ENCODE measurements at regions not wholly inside any gene's neighbourhood (a gene's known extent, or its start where the extent isn't known, plus 50 kb on each side); places are given as distances from the start of the nearest gene placed in this dataset.

DNA sequence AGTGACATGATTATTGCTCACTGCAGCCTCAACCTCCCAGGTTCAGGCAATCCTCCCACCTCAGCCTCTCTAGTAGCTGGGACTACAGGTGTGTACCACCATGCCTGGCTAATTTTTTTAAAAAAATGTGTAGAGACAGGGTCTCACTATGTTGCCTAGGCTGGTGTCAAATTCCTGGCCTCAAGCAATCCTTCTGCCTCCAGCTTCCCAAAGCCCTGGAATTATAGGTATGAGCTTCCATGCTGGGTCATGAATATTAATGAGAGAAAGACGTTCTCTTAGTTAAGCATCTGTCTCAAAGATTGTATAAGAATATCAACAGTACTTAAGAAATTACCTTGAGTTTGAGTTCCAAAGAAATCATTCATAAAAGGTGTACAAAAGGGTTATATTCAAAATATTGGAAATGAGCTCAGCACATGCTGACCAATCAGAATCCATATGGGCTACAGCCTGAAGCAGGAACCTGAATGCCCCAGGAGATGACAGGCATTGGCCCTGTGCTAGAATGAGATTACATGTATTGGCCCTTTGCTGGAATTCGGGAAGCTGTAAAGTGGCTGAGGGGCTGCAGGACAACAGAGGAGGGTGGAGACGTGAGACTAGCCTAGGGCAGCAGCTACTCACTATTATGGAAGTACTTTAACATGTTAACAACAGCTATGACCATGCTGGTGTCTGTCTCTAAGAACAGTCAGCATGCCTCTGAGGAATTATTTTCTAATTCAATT, 157.0 kb upstream of the CPNE8 start (continued):
- no peak for TF ChIP-seq ZNF214 (tag by site-specific recombination; IDR thresholded peaks at IDR 0.05; ENCODE audit: borderline replicate concordance)

DNA sequence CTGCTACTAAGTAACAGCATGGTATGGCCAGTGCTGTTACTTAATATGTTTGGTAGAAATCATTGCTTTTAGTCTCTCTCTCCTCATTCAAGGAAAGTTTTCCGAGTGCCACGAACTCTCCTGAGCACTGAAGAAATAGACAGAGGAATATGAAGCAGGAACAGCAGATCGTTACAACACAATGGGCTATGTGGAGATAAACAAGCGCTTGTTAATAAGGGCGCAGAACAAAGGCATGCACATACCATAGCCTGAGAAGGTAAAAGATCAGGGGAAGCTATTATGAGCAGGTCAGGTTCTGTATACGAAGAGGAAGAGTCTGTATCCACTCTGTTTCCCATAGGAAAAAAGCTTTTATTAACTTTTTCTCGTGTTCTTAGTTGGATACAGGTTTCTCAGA, 156.2 kb upstream of the CPNE8 start:
- POLR2A ChIA-PET: no interaction called here
- Histone ChIP-seq H3K4me3 (ENCODE audit: low read depth, low read length) (no peak overlapping the region), H3K9me3 (ENCODE audit: control insufficient read depth, insufficient read depth, low read depth, low read length) (no peaks in the 10 kb centered on the region), H3K27ac (ENCODE audit: extremely low read depth, low read depth, low read length) (no peak overlapping the region), H3K4me1 (ENCODE audit: control insufficient read depth, insufficient read depth, low read length) (0 out of 2 replicates have a peak, but pooled peaks cover 2% of the 10 kb centered on the region), H3K36me3 (ENCODE audit: control insufficient read depth in 2 of 2, insufficient read depth in 1 of 2, low read length in 2 of 2) (no peaks in the 10 kb centered on the region)
- TF ChIP-seq ZNF239 (tag by site-specific recombination; IDR thresholded peaks at IDR 0.05) (no peak), ZNF132 (tag by site-specific recombination; IDR thresholded peaks at IDR 0.05; ENCODE audit: borderline replicate concordance) (no peak), HOXC10 (CRISPR knock-in tag; IDR thresholded peaks at IDR 0.05) (no peak), ZNF23 (tag by site-specific recombination; IDR thresholded peaks at IDR 0.05; ENCODE audit: borderline replicate concordance) (no peak), ZBTB8A (tag by site-specific recombination; IDR thresholded peaks at IDR 0.05) (no peak)
- TF ChIP-seq, protein P1, sequence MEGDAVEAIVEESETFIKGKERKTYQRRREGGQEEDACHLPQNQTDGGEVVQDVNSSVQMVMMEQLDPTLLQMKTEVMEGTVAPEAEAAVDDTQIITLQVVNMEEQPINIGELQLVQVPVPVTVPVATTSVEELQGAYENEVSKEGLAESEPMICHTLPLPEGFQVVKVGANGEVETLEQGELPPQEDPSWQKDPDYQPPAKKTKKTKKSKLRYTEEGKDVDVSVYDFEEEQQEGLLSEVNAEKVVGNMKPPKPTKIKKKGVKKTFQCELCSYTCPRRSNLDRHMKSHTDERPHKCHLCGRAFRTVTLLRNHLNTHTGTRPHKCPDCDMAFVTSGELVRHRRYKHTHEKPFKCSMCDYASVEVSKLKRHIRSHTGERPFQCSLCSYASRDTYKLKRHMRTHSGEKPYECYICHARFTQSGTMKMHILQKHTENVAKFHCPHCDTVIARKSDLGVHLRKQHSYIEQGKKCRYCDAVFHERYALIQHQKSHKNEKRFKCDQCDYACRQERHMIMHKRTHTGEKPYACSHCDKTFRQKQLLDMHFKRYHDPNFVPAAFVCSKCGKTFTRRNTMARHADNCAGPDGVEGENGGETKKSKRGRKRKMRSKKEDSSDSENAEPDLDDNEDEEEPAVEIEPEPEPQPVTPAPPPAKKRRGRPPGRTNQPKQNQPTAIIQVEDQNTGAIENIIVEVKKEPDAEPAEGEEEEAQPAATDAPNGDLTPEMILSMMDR (tag by site-specific recombination; IDR thresholded peaks at IDR 0.05): no peak
- TF ChIP-seq, protein P2, sequence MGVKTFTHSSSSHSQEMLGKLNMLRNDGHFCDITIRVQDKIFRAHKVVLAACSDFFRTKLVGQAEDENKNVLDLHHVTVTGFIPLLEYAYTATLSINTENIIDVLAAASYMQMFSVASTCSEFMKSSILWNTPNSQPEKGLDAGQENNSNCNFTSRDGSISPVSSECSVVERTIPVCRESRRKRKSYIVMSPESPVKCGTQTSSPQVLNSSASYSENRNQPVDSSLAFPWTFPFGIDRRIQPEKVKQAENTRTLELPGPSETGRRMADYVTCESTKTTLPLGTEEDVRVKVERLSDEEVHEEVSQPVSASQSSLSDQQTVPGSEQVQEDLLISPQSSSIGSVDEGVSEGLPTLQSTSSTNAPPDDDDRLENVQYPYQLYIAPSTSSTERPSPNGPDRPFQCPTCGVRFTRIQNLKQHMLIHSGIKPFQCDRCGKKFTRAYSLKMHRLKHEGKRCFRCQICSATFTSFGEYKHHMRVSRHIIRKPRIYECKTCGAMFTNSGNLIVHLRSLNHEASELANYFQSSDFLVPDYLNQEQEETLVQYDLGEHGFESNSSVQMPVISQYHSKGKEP (tag by site-specific recombination; IDR thresholded peaks at IDR 0.05): no peak
- CTCF ChIA-PET: no interaction called here

DNA sequence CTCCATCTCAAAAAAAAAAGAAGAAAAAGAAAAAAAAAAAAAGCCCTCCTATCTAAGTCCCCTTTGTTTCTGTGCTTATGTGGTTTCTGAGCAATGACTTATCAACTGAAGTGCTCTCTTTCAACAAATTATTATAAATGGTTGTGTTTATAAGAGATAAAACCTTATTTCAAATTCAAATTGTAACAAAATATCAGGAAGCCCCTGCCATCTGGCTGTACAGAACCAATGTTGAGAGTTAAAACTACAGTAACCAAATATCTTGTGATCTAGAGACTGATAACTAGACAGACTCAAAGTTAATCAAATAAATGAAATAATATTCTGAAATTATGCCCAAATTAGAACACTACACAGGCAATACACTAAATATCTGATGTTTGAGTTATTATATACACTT, 143.0 kb upstream of the CPNE8 start:
- Histone ChIP-seq H3K4me3 (ENCODE audit: low read depth, low read length) (no peak overlapping the region), H3K4me1 (ENCODE audit: control insufficient read depth, insufficient read depth, low read length) (peaks cover 24% of the 10 kb centered on the region), H3K36me3 (ENCODE audit: control insufficient read depth in 2 of 2, insufficient read depth in 1 of 2, low read length in 2 of 2) (no peaks in the 10 kb centered on the region), H3K9me3 (ENCODE audit: control insufficient read depth, insufficient read depth, low read depth, low read length) (no peaks in the 10 kb centered on the region), H3K27ac (ENCODE audit: extremely low read depth, low read depth, low read length) (peak overlapping the region; percentile 89)
- ChIA-PET CTCF (interaction anchor here (0.7 kb wide), 1 partner anchor 1419 kb away, joined by 4 read pairs; no protein-coding TSS in a partner anchor), POLR2A (no interaction called here)
- TF ChIP-seq ZNF76 (tag by site-specific recombination; IDR thresholded peaks at IDR 0.05; ENCODE audit: borderline replicate concordance, low read depth) (no peak), GLIS2 (tag by site-specific recombination; IDR thresholded peaks at IDR 0.05) (no peak), ZNF585B (tag by site-specific recombination; IDR thresholded peaks at IDR 0.05) (no peak), ZBTB7A (tag by site-specific recombination; IDR thresholded peaks at IDR 0.05; ENCODE audit: low read depth) (no peak), SP7 (tag by site-specific recombination; IDR thresholded peaks at IDR 0.05) (no peak), ZBTB48 (tag by site-specific recombination; IDR thresholded peaks at IDR 0.05) (no peak), ZXDB (tag by site-specific recombination; IDR thresholded peaks at IDR 0.05) (peak; percentile 81)

DNA sequence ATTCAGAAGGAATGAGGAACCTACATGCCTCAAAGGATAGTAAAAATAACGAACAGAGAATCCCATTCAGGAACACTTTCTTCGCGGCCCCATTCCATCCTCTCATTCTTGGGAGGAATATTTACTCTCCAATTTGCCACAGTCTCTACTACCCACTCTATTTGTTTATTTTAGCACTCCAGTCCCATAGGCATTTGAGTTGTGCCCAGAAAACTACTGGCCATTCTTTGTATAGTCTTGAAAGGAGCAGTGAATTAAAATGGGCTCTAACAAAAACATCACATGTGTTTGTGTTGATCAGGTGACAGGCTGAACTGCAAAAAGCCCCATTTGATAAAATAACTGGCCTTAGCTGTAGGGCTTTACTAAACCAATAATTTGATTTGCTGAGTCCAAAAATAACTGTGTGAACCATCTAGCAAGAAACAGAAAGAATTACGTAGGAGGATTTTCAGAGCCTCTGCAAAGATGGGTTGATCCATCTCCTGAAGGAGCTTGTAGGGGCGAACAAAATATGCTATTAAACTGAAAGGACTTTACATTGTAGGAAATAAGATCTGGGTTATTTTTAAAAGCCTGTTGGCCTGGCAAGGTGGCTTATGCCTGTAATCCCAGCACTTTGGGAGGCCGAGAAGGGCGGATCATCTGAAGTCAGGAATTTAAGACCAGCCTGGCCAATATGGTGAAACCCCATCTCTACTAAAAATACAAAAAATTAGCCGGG, 142.3 kb upstream of the CPNE8 start:
- Histone ChIP-seq H3K9me3 (ENCODE audit: control insufficient read depth, insufficient read depth, low read depth, low read length) (no peaks in the 10 kb centered on the region), H3K36me3 (ENCODE audit: control insufficient read depth in 2 of 2, insufficient read depth in 1 of 2, low read length in 2 of 2) (no peaks in the 10 kb centered on the region), H3K4me1 (ENCODE audit: control insufficient read depth, insufficient read depth, low read length) (peaks cover 27% of the 10 kb centered on the region), H3K4me3 (ENCODE audit: low read depth, low read length) (no peak overlapping the region), H3K27ac (ENCODE audit: extremely low read depth, low read depth, low read length) (peak overlapping the region; percentile 89)
- CTCF ChIA-PET: interaction anchor here (0.6 to 0.7 kb wide), 2 partner anchors 127 to 1420 kb away, joined by 4 read pairs; no protein-coding TSS in a partner anchor
- POLR2A ChIA-PET: no interaction called here
- TF ChIP-seq, protein P3, sequence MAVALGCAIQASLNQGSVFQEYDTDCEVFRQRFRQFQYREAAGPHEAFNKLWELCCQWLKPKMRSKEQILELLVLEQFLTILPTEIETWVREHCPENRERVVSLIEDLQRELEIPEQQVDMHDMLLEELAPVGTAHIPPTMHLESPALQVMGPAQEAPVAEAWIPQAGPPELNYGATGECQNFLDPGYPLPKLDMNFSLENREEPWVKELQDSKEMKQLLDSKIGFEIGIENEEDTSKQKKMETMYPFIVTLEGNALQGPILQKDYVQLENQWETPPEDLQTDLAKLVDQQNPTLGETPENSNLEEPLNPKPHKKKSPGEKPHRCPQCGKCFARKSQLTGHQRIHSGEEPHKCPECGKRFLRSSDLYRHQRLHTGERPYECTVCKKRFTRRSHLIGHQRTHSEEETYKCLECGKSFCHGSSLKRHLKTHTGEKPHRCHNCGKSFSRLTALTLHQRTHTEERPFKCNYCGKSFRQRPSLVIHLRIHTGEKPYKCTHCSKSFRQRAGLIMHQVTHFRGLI (tag by site-specific recombination; IDR thresholded peaks at IDR 0.05): peak; percentile 93
- TF ChIP-seq ZNF335 (tag by site-specific recombination; conservative IDR thresholded peaks at IDR 0.05): 0 out of 2 replicates have a peak, but pooled peaks have one; percentile 18
- TF ChIP-seq OSR2 (tag by site-specific recombination; IDR thresholded peaks at IDR 0.05): peak; percentile 81
- TF ChIP-seq ZNF776 (tag by site-specific recombination; IDR thresholded peaks at IDR 0.05; ENCODE audit: borderline replicate concordance): no peak
- peak; percentile 32; the same call in 1 of the 2 replicates for TF ChIP-seq OVOL3 (tag by site-specific recombination; IDR thresholded peaks at IDR 0.05)
- no peak for TF ChIP-seq ZNF707 (tag by site-specific recombination; IDR thresholded peaks at IDR 0.05)

All from HEK293 (cell line).